ENCODE measurements at regions not wholly inside any gene's neighbourhood (a gene's known extent, or its start where the extent isn't known, plus 50 kb on each side); places are given as distances from the start of the nearest gene placed in this dataset.

DNA sequence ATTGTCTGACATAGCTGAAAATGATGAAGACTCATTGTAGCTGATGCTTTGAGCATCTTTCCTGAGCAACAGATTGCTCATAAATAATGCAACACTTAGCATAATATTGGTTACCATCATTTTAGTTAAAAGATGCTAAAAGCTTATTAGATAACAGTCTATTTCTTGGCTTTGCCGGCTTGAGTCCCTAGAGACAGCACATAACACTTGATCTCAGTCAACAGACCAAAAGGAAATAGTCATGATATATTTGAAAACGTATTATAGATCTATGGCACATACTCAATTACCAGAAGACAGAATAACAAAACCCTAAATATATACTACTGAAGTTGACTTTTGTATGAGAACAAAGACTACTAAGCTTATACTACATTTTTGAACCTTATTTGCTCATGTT lies 846.7 kb upstream of the EPHA5 start:
- Histone ChIP-seq H3K9me3 (no peaks in the 10 kb centered on the region), H3K27me3 (no peaks in the 10 kb centered on the region), H3K27ac (no peak overlapping the region), H3K4me1 (ENCODE audit: control insufficient read depth in 1 of 2, insufficient read depth in 1 of 2, low read depth in 1 of 2, low read length in 1 of 2) (no peaks in the 10 kb centered on the region), H3K36me3 (no peaks in the 10 kb centered on the region), H3K4me3 (ENCODE audit: low read depth in 1 of 2, low read length in 1 of 2) (no peak overlapping the region)
- TF ChIP-seq, protein P1, sequence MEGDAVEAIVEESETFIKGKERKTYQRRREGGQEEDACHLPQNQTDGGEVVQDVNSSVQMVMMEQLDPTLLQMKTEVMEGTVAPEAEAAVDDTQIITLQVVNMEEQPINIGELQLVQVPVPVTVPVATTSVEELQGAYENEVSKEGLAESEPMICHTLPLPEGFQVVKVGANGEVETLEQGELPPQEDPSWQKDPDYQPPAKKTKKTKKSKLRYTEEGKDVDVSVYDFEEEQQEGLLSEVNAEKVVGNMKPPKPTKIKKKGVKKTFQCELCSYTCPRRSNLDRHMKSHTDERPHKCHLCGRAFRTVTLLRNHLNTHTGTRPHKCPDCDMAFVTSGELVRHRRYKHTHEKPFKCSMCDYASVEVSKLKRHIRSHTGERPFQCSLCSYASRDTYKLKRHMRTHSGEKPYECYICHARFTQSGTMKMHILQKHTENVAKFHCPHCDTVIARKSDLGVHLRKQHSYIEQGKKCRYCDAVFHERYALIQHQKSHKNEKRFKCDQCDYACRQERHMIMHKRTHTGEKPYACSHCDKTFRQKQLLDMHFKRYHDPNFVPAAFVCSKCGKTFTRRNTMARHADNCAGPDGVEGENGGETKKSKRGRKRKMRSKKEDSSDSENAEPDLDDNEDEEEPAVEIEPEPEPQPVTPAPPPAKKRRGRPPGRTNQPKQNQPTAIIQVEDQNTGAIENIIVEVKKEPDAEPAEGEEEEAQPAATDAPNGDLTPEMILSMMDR (IDR thresholded peaks at IDR 0.05): no peak

DNA sequence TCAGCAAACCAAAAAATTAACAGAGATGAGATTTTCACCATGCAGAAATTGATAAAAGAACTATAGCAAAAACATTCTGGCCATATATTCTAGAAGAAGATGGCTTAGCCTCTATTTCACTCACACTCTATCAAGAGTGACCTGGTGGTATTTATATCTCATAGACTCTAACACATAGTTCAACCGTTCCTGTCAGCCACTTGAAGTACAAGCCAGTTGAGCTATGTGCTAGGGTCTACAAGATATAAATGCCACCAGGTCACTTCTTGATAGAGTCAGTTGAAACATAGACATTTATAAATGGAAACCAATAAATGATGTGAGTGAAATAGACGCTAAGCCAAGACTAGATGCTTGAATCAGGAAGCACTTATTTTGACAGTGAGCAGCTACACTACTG lies 836.7 kb upstream of the EPHA5 start:
- no peak overlapping the region for H3K27ac ChIP-seq
- H3K36me3 ChIP-seq: no peaks in the 10 kb centered on the region
- no peaks in the 10 kb centered on the region for H3K9me3 ChIP-seq
- no peaks in the 10 kb centered on the region for H3K27me3 ChIP-seq
- TF ChIP-seq, protein P1 (IDR thresholded peaks at IDR 0.05): no peak
- H3K4me1 ChIP-seq (ENCODE audit: control insufficient read depth in 1 of 2, insufficient read depth in 1 of 2, low read depth in 1 of 2, low read length in 1 of 2): no peaks in the 10 kb centered on the region
- no peak overlapping the region for H3K4me3 ChIP-seq (ENCODE audit: low read depth in 1 of 2, low read length in 1 of 2)

DNA sequence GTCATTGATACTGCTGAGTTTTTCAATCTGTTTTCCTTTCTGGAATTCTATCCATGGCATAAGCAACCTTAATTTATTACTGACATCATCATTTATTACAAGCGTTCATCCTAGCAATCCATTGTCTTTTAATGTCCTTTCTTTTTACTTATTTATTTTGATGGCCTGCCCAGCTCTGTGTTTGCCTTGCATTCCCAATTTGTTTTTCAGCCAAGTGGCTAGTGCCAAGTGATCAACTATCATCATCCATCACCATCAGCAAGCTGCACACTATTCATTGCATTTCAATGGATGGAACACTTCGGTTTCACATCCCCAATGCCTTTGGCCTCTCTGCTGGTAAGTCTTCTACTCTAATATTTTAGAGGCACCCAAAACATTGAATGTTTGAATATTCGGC lies 831.7 kb upstream of the EPHA5 start:
- TF ChIP-seq, protein P1 (IDR thresholded peaks at IDR 0.05): no peak
- H3K27ac ChIP-seq: no peak overlapping the region
- no peaks in the 10 kb centered on the region for H3K36me3 ChIP-seq
- H3K27me3 ChIP-seq: no peaks in the 10 kb centered on the region
- H3K4me3 ChIP-seq (ENCODE audit: low read depth in 1 of 2, low read length in 1 of 2): no peak overlapping the region
- no peaks in the 10 kb centered on the region for H3K4me1 ChIP-seq (ENCODE audit: control insufficient read depth in 1 of 2, insufficient read depth in 1 of 2, low read depth in 1 of 2, low read length in 1 of 2)
- H3K9me3 ChIP-seq: no peaks in the 10 kb centered on the region

DNA sequence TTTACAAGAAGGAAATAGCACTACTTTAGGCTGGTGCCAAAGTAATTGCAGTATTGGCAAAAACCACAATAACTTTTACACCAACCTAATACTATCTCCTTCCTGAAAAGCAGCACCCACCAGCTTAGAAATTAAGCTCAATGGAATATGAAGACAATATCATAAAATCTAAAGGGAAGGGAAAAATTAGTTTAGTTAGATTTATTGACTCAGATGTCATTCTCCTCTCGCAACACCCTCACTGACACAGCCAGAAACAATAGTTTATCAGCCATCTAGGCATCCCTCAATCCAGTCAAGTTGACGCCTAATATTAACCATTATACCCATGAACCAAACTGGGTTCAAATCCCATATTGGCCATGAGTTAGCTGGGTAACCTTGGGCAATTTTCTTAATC lies 820.4 kb upstream of the EPHA5 start:
- Histone ChIP-seq H3K27me3 (no peaks in the 10 kb centered on the region), H3K27ac (no peak overlapping the region), H3K4me3 (ENCODE audit: low read depth in 1 of 2, low read length in 1 of 2) (no peak overlapping the region), H3K4me1 (ENCODE audit: control insufficient read depth in 1 of 2, insufficient read depth in 1 of 2, low read depth in 1 of 2, low read length in 1 of 2) (no peaks in the 10 kb centered on the region), H3K9me3 (no peaks in the 10 kb centered on the region), H3K36me3 (no peaks in the 10 kb centered on the region)
- TF ChIP-seq, protein P1 (IDR thresholded peaks at IDR 0.05): no peak

DNA sequence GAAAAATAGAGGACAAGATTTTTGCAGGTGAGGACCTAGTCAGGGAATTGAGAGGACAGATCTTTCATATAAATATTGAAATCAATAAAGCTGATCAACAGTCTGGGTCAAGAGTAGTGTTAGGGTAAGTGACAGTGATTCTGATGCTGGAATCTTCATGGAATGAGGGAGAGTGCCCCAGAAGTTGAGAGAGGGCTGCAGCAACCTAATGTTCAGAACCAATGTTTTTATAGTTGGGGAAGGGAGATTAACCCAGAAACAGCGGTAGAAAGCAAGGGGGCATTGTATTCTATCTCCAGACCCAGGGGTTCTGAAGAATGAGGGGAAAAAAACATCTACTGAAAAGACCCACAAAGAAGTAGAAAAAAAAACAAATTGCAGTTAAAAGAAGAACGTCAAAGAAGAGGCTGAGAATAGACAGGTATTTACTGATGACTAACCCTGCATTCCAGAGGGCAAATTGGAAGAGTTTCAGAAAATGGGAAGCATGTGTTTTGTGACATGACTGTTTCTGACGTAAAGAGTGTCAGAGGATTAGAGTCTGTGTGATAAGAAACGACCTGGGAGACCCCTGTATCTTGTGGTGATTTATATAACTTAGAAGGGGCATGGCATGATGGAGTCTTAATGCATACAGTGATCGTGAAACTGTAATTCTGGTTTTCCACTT lies 819.6 kb upstream of the EPHA5 start:
- Histone ChIP-seq H3K36me3 (no peaks in the 10 kb centered on the region), H3K9me3 (no peaks in the 10 kb centered on the region), H3K27ac (no peak overlapping the region), H3K4me1 (ENCODE audit: control insufficient read depth in 1 of 2, insufficient read depth in 1 of 2, low read depth in 1 of 2, low read length in 1 of 2) (no peaks in the 10 kb centered on the region), H3K4me3 (ENCODE audit: low read depth in 1 of 2, low read length in 1 of 2) (no peak overlapping the region), H3K27me3 (no peaks in the 10 kb centered on the region)
- TF ChIP-seq, protein P1 (IDR thresholded peaks at IDR 0.05): no peak
